ENCODE measurements at regions not wholly inside any gene's neighbourhood (a gene's known extent, or its start where the extent isn't known, plus 50 kb on each side); places are given as distances from the start of the nearest gene placed in this dataset.

GRCh38 chr12:75600146-75600545 is 88.7 kb upstream of the KRR1 start:
- Mint-ChIP-seq H3K27ac (no peak overlapping the region), H3K36me3 (no peaks in the 10 kb centered on the region), H3K9me3 (peaks cover 13% of the 10 kb centered on the region), H3K4me1 (peaks cover 5% of the 10 kb centered on the region; the same call in 1 of the 2 replicates), H3K4me3 (no peak overlapping the region), H3K27me3 (ENCODE audit: low read depth) (no peaks in the 10 kb centered on the region)
- no peak for ATAC-seq
- POLR2A ChIA-PET = no interaction called here
- no peak for TF ChIP-seq GABPB1 (CRISPR knock-in tag; IDR thresholded peaks at IDR 0.05)
- no peak for TF ChIP-seq ZNF425 (CRISPR knock-in tag; conservative IDR thresholded peaks at IDR 0.05)
- no peak for TF ChIP-seq NR1H2 (CRISPR knock-in tag; IDR thresholded peaks at IDR 0.05)
- no peak for TF ChIP-seq HMGA2 (CRISPR knock-in tag; IDR thresholded peaks at IDR 0.05)
- no peak for TF ChIP-seq CREM (CRISPR knock-in tag; IDR thresholded peaks at IDR 0.05)
- TF ChIP-seq PREB (CRISPR knock-in tag; IDR thresholded peaks at IDR 0.05; ENCODE audit: borderline replicate concordance) = no peak
- no peak for TF ChIP-seq ZNF671 (CRISPR knock-in tag; IDR thresholded peaks at IDR 0.05)
- no peak for TF ChIP-seq GRHL2 (CRISPR knock-in tag; IDR thresholded peaks at IDR 0.05; ENCODE audit: insufficient replicate concordance, severe bottlenecking)
- TF ChIP-seq ATF1 (CRISPR knock-in tag; IDR thresholded peaks at IDR 0.05) = no peak
- no peak for TF ChIP-seq HMGXB4 (CRISPR knock-in tag; IDR thresholded peaks at IDR 0.05)
- TF ChIP-seq TCF7 (CRISPR knock-in tag; IDR thresholded peaks at IDR 0.05; ENCODE audit: low read depth) = no peak
- no peak for TF ChIP-seq MLX (CRISPR knock-in tag; IDR thresholded peaks at IDR 0.05)
- TF ChIP-seq ZMAT4 (CRISPR knock-in tag; IDR thresholded peaks at IDR 0.05) = no peak
- TF ChIP-seq ZNF423 (CRISPR knock-in tag; IDR thresholded peaks at IDR 0.05) = no peak
- TF ChIP-seq SP1 (CRISPR knock-in tag; conservative IDR thresholded peaks at IDR 0.05) = no peak
- TF ChIP-seq OVOL2 (CRISPR knock-in tag; IDR thresholded peaks at IDR 0.05; ENCODE audit: borderline replicate concordance) = no peak
- TF ChIP-seq FOXP4 (CRISPR knock-in tag; IDR thresholded peaks at IDR 0.05) = no peak
- DNase-seq (ENCODE audit: low spot score) = no peak
- CTCF ChIA-PET = no interaction called here

GRCh38 chr12:75599061-75599460 is 87.7 kb upstream of the KRR1 start:
- no peak overlapping the region for H3K4me3 Mint-ChIP-seq
- ATAC-seq = no peak
- ChIA-PET POLR2A (no interaction called here), CTCF (no interaction called here)
- no peaks in the 10 kb centered on the region for H3K27me3 Mint-ChIP-seq (ENCODE audit: low read depth)
- H3K27ac Mint-ChIP-seq = no peak overlapping the region
- peaks cover 8% of the 10 kb centered on the region for H3K4me1 Mint-ChIP-seq
- H3K9me3 Mint-ChIP-seq = peaks cover 18% of the 10 kb centered on the region
- H3K36me3 Mint-ChIP-seq = no peaks in the 10 kb centered on the region
- TF ChIP-seq ZNF317 (CRISPR knock-in tag; IDR thresholded peaks at IDR 0.05; ENCODE audit: borderline replicate concordance, low read depth) (no peak), ETV6 (CRISPR knock-in tag; IDR thresholded peaks at IDR 0.05) (no peak)
- no peak for DNase-seq (ENCODE audit: low spot score)

Measured in WTC11 (cell line).